NCI-H2171 treated with DMSO at 0.1 percent for 48 hours (cell line): ENCODE measurements at regions not wholly inside any gene's neighbourhood (a gene's known extent, or its start where the extent isn't known, plus 50 kb on each side); places are given as distances from the start of the nearest gene placed in this dataset.

Experiments
- DNase-seq: peaks from one replicate; lab custom pipeline; 2025; lab: John Stamatoyannopoulos, UW

DNA sequence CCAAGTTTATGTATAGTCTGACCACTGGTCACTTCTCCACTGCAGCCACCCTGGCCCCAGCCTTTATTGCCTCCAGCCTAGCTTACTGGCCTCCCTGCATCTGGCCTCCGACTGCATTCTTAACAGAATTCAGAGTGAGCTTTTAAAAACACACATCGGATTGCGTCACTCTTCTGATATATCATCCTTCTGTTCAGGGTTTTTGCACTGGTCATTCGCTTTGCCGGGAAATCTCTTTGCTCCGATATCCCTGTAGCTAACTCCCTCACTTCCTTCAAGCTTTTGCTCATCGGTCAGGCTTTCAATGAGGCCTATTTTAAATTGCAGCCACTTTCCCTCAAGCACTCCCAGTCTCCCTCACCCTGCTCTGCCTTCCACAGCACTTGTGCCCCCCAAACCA is 101.6 kb upstream of the DLX2 start:
- no peak for DNase-seq

DNA sequence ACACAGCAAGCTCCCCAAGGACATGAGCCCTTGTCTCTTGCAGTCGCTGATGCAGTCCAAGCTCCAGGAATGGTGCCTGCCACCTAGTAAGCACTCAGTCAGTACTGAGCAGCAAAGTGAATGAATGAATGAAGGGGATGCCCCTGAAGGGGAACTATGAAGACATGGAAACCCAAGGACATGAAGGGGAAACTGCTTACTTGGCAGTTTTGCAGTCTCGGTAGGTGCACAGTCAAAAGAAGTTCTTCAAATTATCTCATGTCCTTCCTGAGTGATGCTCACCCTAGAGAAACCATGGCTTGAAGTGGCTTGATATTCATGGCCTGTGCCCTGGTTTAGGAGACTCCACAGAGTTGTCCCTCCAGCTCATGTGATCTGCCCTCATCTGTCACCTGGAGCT is 102.1 kb upstream of the DLX2 start:
- DNase-seq = no peak

DNA sequence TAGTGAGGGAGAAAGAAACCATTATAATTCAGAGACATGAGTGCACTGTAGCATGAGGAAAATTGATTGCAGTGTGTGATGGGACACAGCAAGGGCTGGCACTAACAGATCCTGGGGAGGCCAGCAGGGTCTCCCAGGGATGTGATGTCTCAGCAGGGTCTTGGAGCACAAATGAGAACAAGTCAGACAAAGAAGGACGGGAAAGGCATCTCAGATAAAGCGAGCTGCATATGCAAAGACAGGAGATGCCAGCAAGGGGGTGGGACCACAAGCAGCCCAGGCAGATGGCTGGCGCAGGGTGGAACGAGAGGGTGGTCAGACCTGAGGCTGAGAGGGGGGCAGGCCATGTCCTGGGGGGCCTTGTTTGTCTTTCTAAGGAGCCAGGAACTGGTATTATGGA is 102.6 kb upstream of the DLX2 start:
- no peak for DNase-seq

DNA sequence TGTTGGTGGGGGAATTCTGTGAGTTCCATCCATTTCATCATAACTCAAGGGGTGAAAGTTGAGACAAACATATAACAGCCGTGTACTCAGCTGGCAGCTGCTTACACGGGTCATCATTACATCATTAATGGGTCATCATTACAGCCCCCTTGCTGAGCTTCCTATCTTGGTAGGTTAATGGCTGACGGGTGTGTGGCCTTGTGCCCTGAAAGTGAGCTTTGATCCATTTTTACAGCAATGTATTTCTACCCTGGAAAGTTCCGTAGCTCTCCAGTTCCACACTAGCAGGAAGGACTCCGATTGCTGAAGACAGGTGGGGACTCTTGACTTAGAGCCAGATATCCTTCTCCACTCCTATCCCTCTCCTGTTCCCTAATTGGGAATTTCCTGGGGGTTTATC is 105.2 kb upstream of the DLX2 start:
- DNase-seq = no peak

DNA sequence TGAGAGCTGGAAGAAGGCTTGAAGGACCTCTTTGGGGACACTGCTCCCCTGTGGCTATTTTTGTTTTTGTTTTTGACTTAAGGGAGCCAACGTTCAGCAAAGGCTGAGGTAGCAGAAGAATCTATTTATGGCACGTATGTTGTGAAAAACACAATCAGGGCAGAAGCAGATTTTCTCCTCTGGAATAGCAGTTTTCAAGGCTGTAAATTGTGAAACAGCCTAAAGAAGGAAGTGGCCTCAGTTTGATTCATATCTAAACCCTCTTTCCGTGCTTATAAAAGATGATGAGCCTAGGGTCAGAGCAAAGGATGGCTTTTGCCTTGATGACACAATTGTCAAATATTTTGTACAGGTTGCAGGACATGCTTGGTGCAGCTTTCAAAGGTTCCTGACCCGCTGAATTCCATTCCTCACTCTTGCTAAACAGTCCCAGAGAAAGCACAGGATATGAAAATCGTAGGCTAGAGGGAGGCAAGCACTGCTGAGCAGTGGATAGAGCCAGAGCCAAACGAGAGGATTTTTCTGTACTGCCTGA is 106.2 kb upstream of the DLX2 start:
- no peak for DNase-seq

DNA sequence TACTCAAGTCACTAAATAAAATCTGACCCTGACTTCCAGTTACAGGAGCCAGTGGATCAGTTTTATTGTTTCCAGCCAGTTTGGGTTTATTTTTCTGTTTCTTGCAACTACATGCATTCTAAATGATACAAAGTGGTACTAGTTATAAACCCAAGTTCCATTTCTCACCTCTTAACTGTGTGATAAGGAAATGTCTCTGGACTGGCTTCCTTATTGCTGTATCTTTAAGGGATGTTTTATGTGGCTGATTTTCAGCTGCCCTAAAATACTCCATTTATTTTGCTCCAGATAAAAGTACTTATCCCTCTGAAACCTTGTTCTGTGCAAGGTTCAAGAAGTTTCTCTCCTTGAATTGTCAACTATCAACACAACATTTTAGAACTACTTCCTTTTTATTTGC is 107.9 kb upstream of the DLX2 start:
- DNase-seq = no peak

DNA sequence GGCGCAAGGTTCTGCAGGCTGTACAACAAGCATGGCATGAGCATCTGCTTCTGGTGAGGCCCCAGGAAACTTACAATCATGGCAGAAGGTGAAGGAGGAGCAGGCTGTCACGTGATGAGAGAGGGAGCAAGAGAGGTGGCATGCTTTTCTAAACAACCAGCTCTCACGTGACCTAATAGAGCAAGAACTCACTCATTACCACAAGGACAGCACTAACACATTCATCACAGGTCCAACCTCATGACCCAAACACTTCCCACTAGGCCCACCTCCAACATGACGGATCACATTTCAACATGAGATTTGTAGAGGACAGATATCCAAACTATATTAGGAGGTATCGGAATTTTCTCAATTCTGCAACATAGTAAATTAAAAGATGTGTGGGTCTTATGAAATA is 108.8 kb upstream of the DLX2 start:
- no peak for DNase-seq

DNA sequence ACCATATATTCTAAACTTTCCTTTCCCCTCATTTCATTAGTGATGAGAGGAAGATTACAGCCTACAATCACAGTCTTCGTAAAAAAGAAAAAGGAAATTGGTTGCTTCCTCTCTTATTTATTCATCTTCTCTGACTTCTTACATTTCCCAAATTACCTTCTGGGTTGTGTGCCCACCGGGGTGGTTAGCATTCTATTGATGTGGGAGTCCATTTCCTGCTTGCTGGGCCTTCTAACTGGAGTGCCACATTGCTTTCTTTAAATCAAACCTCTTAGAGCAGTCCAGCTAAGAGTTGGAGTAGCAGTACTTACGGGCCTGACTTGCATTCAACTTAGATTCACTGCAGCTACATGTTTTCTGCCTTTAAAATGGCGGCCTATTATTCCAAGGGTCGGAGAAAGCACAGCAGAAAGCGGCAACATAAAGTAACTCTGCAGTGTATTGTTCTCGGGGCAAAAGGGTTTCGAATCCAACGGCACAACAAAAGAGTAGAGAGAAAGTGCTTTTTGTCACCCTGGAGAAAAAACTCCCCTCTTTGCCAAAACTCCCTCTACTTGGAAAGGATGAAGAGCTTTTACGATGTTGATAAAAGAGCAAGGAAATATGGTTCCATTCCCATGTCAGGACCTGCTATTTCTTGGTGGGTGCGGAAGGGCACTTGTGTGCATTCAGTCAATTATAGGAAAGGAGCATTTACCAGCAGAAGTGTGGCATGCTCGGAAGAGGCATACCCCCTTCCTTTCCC is 110.6 kb upstream of the DLX2 start:
- DNase-seq = no peak

DNA sequence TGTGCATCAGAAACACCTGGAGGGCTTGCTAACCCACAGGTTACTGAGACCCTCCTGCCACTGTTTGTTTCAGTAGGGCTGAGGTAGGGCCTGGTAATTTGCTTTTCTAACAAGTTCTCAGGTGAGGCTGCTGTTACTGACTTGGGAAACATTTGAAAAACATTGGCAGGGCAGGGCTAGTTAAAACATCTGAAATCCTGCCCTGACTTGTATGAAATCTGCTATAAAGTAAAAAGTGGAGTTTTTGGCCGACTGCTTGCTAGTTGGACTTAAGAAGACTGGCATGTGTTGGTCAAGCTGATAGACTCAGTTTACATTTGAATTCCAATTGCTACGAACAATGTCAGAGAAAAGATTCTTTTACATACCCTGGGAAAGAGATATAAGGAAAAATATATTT is 111.6 kb upstream of the DLX2 start:
- no peak for DNase-seq

DNA sequence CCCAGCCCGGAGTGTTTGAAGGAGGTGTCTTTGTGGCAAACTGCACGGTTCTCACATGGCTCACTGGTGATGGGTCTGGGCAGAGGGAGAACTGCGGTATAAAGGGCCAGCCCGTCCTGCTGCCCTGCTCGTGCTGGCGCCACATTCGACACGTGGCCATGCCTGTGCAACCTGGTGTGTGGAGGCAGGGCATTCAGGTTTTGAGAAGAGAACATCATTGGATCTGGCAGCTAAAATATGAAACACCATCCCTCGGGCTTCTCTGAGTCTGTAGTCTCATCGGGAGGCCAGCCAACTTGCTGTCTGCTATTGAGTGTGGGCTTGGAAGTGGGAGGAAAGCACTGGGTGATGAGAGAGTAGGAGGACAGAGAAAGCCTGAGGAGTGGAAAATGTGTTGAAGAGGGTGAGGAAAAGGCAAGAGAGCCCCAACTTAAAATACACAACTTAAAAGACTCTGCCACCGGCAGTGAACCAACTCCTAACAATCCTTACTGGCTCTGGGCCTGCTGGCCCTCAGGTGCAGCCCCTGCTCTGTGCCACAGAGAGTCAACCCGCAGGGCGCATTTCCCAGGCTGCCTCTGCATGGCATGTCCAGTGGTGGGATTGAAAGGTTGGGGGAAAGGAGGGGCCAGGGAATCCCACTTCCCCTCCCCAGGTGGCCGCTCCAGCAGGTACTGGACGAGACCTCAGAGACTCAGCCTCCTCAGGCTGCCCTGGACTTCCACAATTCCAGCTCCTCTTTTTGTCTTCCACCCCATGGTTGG is 112.7 kb upstream of the DLX2 start:
- no peak for DNase-seq

DNA sequence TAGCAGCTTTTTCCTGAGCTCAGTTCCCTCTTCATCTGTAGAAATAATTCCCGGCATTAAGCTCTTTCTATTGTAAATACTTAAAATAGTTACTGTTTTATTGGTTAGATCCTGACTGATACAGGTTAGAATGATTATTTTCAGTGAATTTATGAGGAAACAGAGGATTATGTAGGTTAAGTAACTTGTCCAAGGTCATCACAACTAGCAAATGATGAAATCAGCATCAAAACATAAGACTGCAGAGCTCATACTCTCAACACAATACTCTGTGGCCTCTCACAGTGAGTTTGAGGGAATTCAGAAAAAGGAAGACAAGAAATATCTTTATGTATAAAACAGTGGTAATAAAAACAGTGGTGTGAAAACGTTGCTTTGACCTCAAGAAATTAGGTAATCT is 113.2 kb upstream of the DLX2 start:
- no peak for DNase-seq

DNA sequence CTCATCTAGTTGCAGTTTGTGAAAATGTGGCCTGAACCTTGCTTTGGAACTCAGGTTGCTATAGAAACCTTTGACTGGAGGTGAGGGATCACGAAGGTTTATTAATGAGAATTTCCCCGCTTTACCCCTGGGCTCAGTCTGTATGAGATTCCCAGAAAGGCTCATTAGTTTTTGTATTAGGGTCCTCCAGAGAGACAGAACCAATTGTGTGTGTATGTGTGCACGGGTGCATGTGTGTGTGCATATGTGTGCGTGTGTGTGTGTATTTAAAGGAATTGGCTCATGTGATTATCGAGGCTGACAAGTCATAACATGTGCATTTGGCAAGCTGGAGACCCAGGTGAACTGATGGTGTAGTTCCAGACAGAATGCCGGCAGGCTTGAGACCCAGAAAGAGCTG is 113.8 kb upstream of the DLX2 start:
- peak; percentile 23 for DNase-seq

DNA sequence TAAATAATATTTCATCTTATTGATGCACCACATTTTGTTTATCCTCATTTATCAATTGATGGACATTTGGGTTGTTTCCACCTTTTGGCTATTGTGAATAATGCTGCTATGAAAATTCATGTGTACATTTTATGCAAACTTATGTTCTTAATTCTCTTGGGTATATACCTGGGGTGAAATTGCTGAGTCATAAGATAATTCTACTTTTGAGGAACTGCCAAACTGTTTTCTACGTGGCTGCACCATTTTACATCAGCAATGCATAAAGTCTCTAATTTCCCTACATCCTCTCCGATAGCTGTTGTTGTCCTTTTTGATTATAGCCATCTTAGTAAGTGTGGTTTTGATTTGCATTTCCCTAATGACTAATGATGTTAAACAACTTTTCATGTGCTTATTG is 116.5 kb upstream of the DLX2 start:
- DNase-seq = peak; percentile 7

DNA sequence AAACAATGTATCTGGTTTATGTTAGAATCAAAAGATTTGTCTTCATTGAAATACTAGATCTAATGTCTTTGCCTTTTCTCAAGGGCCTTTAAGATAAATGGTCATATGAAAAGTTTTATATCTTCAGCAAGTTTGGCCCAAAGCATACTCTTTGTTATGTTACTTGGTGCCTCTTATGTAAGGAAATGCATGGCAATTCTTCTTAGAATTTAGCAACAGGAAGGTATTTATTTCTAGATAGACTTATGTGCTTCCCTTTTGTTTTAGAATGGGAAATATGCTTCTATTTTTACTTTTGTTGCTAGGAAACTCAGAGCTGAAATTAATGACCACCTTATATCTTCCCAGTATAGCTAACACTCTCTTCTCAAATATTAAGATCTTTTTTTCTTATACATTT is 117.4 kb upstream of the DLX2 start:
- DNase-seq = no peak

DNA sequence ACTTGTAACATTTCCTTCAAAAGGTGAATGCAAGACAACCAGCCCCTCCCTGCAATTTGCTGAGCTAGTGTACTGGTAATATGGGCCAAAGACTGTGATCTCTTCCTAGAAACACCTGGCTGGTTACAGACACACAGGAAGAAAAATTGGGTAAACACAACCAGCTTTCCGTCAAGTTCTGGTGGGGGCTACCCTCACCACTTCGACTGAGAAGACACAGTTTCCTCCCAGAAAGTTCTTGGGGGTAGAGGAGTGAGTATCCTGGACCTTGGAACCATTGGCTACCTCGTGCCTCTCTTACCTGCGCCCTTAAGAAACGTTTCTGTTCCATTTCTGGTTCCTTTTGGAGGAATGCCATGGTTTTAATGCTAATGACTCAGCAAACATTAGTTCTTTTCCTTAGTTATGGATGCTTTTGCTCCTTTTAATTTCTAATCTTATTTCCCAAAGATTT is 120.9 kb upstream of the DLX2 start:
- no peak for DNase-seq

DNA sequence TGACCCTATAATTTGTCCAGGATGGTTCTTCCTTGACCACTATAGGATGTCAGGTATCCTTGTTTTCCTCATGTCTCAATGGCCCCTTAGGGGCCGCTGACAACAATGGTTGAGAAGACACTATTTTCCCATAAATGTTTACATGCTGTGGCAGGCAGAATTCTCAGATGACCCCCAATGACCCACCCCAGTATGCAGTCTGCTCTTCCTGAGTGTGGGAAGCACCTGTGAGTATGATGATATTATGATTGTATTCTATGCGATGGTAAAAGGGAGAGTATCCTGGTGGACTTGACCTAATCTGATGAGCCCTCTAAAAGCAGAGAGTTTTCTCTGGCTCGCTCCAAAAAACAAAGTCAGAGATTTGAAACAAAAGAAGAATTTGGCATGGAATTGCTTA is 123.1 kb upstream of the DLX2 start:
- DNase-seq = no peak

DNA sequence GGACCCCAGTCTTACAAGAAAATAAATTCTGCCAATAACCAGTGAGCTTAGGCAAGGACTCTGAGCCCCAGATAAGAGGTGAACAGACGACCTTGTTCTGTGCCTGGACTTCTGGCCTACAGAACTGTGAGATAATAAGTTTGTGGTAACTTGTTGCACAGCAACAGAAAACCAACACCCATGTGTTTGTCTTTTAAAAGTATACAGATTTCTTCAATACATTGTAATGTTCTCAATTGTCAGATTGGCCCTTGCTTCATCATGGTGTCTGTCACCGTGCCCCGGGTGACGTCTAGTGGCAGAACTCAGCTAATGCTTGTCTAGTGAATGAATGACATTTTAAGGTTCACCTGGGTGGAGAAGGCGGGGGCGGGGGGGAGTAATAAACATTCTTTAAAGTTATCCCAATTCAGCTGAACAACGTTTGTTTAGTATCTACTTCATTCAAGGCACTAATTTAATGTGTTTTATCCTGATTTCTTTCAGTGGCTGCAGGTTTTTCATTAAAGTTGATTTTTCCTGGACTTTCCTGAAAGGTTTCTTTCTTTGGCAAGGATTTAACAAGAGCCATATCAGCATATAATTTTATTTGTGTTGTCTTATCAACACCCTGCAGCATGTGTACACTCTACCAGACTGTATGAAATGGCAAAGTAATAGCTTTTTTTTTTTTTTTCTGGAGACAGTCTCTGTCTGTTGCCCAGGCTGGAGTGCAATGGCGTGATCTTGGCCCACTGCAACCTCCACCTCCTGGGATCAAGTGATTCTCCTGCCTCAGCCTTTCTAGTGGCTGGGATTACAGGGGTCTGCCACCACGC is 123.8 kb upstream of the DLX2 start:
- no peak for DNase-seq

DNA sequence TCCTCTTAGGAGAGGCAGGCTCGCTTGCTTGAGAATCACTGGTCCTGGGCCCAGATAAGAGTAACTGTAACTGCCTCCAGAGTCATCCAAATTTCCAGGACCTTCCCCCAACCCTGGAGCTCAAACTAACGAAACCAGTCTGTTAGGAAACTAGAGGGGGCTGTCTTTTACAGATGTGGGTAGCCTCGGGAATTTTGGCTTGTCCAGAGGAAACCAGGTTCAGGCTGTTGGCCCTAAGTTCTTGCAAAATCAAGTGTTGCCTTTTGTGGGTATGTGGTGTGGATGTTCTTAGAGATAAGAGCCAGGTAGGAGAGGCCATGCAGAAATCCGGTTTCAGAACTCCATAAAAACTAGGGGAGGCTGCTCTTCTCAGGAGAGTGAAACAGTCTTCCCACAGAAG is 125.0 kb upstream of the DLX2 start:
- DNase-seq = no peak

DNA sequence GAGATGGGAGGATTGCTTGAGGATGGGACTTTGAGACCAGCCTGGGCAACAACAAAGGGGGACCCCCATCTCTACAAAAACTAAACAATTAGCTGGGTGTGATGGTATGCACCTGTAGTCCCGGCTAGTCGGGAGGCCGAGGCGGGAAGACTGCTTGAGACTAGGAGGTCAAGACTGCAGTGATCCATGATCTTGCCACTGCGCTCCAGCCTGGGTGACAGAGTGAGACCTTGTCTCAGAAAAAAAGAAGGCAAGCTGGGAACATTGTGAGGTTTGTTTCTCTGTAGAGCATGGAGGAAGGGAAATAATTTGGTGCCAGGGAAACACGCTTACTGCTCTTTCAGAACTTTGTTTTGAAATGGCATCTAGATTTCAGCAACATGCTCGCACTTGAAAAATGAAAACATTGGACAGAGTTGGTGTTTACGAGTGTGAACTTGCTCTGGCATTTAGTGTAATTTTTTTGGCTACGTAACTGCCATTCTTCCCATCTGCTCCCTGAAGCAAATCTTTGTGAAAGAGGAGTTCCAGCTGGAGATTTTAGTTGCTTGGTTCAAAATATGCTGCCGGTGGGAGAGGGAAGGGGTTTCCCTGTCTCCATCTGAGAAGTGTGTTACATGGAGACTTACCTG is 125.6 kb upstream of the DLX2 start:
- DNase-seq = peak; percentile 84

DNA sequence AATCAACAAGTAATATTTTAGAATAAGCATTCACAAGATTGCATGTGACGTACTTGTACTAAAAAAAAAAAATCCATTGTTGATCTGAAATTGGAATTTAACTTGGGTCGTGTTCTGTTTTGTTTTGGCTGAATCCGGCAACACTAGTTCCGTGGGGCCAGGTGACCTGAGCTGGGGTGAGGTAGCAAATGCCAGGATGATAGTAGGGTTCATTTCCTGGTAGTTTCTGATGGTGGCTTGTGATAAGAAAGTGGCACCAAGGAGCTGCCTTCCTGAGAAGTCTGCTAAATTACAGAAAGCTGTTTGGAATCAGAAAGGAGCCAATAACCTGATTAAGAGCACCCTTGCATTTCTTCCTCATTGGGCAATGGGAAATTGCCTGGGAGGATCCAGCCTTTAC is 126.4 kb upstream of the DLX2 start:
- DNase-seq = no peak

DNA sequence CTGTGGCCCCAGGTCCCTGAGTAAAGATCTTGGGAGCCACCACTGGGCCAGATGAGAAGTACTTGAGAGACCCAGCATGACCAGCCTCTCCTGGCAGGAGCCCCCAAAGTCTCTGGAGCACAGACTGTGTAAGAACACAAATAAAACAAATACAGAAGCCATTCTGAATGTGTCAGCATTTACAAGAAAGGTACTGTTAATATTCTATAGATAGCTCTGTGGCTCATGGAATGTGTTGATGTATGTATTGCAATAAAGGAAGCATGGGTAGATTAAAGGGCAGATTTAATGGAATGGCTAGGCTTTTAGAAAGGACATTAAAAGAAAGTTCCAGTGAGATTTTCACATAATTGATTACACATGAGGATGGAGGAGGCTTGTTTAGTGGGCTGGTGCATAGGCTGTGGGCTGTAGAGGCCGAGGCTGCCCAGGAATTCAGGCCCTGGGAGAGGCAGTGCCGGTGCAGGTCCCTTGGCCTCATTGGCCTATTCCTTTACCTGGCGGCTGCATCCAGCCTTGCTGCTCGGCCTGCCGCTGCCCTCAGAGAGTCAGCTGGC is 127.7 kb upstream of the DLX2 start:
- no peak for DNase-seq

DNA sequence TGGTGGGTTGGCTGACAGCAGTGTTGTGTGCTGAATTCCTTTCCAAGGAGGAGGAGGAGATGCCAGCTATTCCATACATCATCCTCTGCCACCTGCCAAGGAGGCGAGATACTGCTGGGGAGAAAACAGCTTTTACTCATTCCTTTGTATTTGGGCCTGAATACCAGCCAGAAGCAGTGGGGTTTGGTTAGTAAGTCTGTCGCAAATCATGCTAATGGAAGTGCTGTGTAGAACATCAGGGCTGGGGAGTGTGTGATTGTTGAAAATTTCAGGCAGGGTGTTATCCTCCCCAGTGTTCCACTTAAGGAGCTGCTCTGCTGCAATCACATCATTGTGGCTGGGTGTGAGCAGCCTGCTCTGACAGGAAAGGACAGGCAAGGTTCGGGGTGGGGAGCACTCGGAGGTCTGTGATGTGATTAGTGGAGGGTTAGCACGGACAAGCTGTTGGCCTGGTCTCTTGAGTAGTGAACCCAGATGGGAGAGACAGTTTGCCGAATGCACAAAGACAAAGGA is 128.2 kb upstream of the DLX2 start:
- peak; percentile 57 for DNase-seq
